ENCODE measurements at regions not wholly inside any gene's neighbourhood (a gene's known extent, or its start where the extent isn't known, plus 50 kb on each side); places are given as distances from the start of the nearest gene placed in this dataset.

DNA sequence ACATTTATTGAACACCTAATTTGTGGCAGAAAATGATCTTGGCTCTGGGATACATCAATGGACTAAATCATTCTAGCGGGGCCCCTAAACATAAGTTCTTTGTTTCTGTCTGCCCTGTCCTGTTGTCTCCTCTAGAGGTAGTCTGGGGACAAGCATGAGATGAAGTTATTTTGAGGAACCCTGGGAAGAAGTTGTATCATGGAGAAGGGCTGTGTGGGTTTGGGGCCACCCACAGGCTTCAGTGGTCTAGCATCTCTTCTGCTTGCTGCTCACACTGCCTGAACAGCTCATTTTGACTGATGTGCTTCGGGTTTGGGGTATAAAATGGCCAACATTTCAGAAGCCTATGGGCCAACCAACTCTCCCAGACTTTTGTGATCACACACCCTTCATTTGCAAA, 50.3 kb upstream of the OSBPL11 start:
- Mint-ChIP-seq H3K27me3 (peaks cover 8% of the 10 kb centered on the region), H3K27ac (no peak overlapping the region), H3K4me3 (no peak overlapping the region), H3K9me3 (peaks cover 0 to 1% (median 0%) of the 10 kb centered on the region in 7 donors), H3K36me3 (no peaks in the 10 kb centered on the region), H3K4me1 (no peaks in the 10 kb centered on the region)
- no peak overlapping the region for H3K27ac ChIP-seq (ENCODE audit: insufficient read depth, low read length, poor library complexity, severe bottlenecking)
- H3K4me3 ChIP-seq (ENCODE audit: low read depth, low read length) = no peak overlapping the region
- no peak for ATAC-seq (ENCODE audit: low read depth in 2 of 2)
- H3K9me3 ChIP-seq (ENCODE audit: control insufficient read depth in 2 of 2, low read length in 2 of 2) = no peaks in the 10 kb centered on the region
- no peak for DNase-seq
- no peaks in the 10 kb centered on the region for H3K4me1 ChIP-seq (ENCODE audit: control insufficient read depth, insufficient read depth, low read length, poor library complexity, severe bottlenecking)
- no peaks in the 10 kb centered on the region for H3K27me3 ChIP-seq (ENCODE audit: control insufficient read depth, insufficient read depth, low read length)
- H3K36me3 ChIP-seq (ENCODE audit: control insufficient read depth, insufficient read depth, low read length) = no peaks in the 10 kb centered on the region

GRCh38 chr3:125646581-125646980, 51.3 kb upstream of the OSBPL11 start:
- DNase-seq (no peak), ATAC-seq (ENCODE audit: low read depth in 2 of 2) (no peak)
- H3K4me1 Mint-ChIP-seq = no peaks in the 10 kb centered on the region
- Histone ChIP-seq H3K27me3 (ENCODE audit: control insufficient read depth, insufficient read depth, low read length) (no peaks in the 10 kb centered on the region), H3K4me3 (ENCODE audit: low read depth, low read length) (no peak overlapping the region), H3K27ac (ENCODE audit: insufficient read depth, low read length, poor library complexity, severe bottlenecking) (no peak overlapping the region), H3K36me3 (ENCODE audit: control insufficient read depth, insufficient read depth, low read length) (no peaks in the 10 kb centered on the region), H3K4me1 (ENCODE audit: control insufficient read depth, insufficient read depth, low read length, poor library complexity, severe bottlenecking) (no peaks in the 10 kb centered on the region), H3K9me3 (ENCODE audit: control insufficient read depth in 2 of 2, low read length in 2 of 2) (no peaks in the 10 kb centered on the region)
- H3K4me3 Mint-ChIP-seq = no peak overlapping the region
- H3K36me3 Mint-ChIP-seq = no peaks in the 10 kb centered on the region
- no peaks in the 10 kb centered on the region for H3K9me3 Mint-ChIP-seq
- peaks cover 8% of the 10 kb centered on the region for H3K27me3 Mint-ChIP-seq
- H3K27ac Mint-ChIP-seq = no peak overlapping the region

- H3K27ac Mint-ChIP-seq = no peak overlapping the region
- no peak overlapping the region for H3K27ac ChIP-seq (ENCODE audit: insufficient read depth, low read length, poor library complexity, severe bottlenecking)
- H3K4me3 Mint-ChIP-seq = no peak overlapping the region
- peaks cover 8% of the 10 kb centered on the region for H3K27me3 Mint-ChIP-seq
- H3K27me3 ChIP-seq (ENCODE audit: control insufficient read depth, insufficient read depth, low read length) = no peaks in the 10 kb centered on the region
- DNase-seq (no peak), ATAC-seq (ENCODE audit: low read depth in 2 of 2) (no peak)
- no peaks in the 10 kb centered on the region for H3K36me3 ChIP-seq (ENCODE audit: control insufficient read depth, insufficient read depth, low read length)
- no peaks in the 10 kb centered on the region for H3K9me3 Mint-ChIP-seq
- no peaks in the 10 kb centered on the region for H3K9me3 ChIP-seq (ENCODE audit: control insufficient read depth in 2 of 2, low read length in 2 of 2)
- H3K36me3 Mint-ChIP-seq = no peaks in the 10 kb centered on the region
- no peaks in the 10 kb centered on the region for H3K4me1 Mint-ChIP-seq
- no peak overlapping the region for H3K4me3 ChIP-seq (ENCODE audit: low read depth, low read length)
- H3K4me1 ChIP-seq (ENCODE audit: control insufficient read depth, insufficient read depth, low read length, poor library complexity, severe bottlenecking) = no peaks in the 10 kb centered on the region
Measured at GRCh38 chr3:125647318-125648014, 52.2 kb upstream of the OSBPL11 start.

DNA sequence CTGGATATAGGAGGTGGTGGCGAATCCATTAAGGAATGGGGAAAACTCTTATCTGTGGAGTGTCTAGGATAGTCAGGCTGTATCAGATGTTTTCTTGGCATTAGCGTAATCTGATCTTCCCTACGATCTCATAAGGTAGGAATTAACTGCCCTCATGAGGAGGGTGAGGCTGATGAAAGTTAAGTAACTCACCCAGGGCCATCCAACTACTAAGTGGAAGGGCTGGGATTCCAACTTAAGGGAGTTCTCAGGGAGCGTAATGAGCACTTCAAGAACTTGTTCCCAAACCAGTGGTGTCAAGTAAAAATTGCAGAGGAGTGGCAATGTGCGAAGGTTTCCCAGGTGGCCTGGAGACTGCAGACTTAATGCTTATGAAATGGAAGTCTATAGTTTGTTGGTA, 55.9 kb upstream of the OSBPL11 start:
- no peak overlapping the region for H3K4me3 ChIP-seq (ENCODE audit: low read depth, low read length)
- Mint-ChIP-seq H3K27me3 (peaks cover 8% of the 10 kb centered on the region), H3K4me1 (no peaks in the 10 kb centered on the region)

GRCh38 chr3:125652349-125652748, 57.1 kb upstream of the OSBPL11 start:
- no peaks in the 10 kb centered on the region for H3K36me3 Mint-ChIP-seq
- no peaks in the 10 kb centered on the region for H3K36me3 ChIP-seq (ENCODE audit: control insufficient read depth, insufficient read depth, low read length)
- H3K9me3 Mint-ChIP-seq = peaks cover 0 to 2% (median 0%) of the 10 kb centered on the region in 7 donors
- no peaks in the 10 kb centered on the region for H3K4me1 Mint-ChIP-seq
- no peak for DNase-seq
- ATAC-seq (ENCODE audit: low read depth in 2 of 2) = no peak
- no peak overlapping the region for H3K27ac Mint-ChIP-seq
- no peak overlapping the region for H3K4me3 Mint-ChIP-seq
- H3K27me3 Mint-ChIP-seq = peaks cover 4% of the 10 kb centered on the region
- no peak overlapping the region for H3K4me3 ChIP-seq (ENCODE audit: low read depth, low read length)
- no peaks in the 10 kb centered on the region for H3K27me3 ChIP-seq (ENCODE audit: control insufficient read depth, insufficient read depth, low read length)
- H3K27ac ChIP-seq (ENCODE audit: insufficient read depth, low read length, poor library complexity, severe bottlenecking) = no peak overlapping the region
- no peaks in the 10 kb centered on the region for H3K9me3 ChIP-seq (ENCODE audit: control insufficient read depth in 2 of 2, low read length in 2 of 2)
- H3K4me1 ChIP-seq (ENCODE audit: control insufficient read depth, insufficient read depth, low read length, poor library complexity, severe bottlenecking) = no peaks in the 10 kb centered on the region

More for the DNA sequence above, 55.9 kb upstream of the OSBPL11 start:
- H3K4me3 Mint-ChIP-seq = no peak overlapping the region
- H3K36me3 Mint-ChIP-seq = no peaks in the 10 kb centered on the region
- no peak overlapping the region for H3K27ac Mint-ChIP-seq
- no peak for DNase-seq
- Histone ChIP-seq H3K27ac (ENCODE audit: insufficient read depth, low read length, poor library complexity, severe bottlenecking) (no peak overlapping the region), H3K36me3 (ENCODE audit: control insufficient read depth, insufficient read depth, low read length) (no peaks in the 10 kb centered on the region), H3K4me1 (ENCODE audit: control insufficient read depth, insufficient read depth, low read length, poor library complexity, severe bottlenecking) (no peaks in the 10 kb centered on the region), H3K9me3 (ENCODE audit: control insufficient read depth in 2 of 2, low read length in 2 of 2) (no peaks in the 10 kb centered on the region), H3K27me3 (ENCODE audit: control insufficient read depth, insufficient read depth, low read length) (no peaks in the 10 kb centered on the region)
- no peak for ATAC-seq (ENCODE audit: low read depth in 2 of 2)
- peaks cover 0 to 2% (median 0%) of the 10 kb centered on the region in 7 donors for H3K9me3 Mint-ChIP-seq

DNA sequence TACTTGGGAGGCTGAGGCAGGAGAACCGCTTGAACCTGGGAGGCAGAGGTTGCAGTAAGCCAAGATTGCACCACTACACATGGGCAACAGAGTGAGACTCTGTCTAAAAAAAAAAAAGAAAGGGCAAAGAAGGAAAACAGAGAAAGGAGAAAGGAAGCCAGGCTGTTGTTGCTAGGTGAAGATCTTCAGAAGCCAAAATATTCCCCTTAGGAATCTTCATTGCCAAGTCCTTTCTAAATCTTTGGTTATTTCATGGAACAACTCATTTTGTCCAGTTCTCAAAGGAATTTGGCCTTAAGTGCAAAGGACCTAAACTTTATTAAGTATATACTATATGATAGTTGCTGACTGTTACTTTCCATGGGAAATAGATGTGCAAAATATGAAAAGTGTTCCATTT, 59.2 kb upstream of the OSBPL11 start:
- no peaks in the 10 kb centered on the region for H3K36me3 Mint-ChIP-seq
- H3K27ac ChIP-seq (ENCODE audit: insufficient read depth, low read length, poor library complexity, severe bottlenecking) = no peak overlapping the region
- H3K9me3 ChIP-seq (ENCODE audit: control insufficient read depth in 2 of 2, low read length in 2 of 2) = no peaks in the 10 kb centered on the region
- H3K4me3 Mint-ChIP-seq = no peak overlapping the region
- no peaks in the 10 kb centered on the region for H3K27me3 ChIP-seq (ENCODE audit: control insufficient read depth, insufficient read depth, low read length)
- peaks cover 0 to 2% (median 0%) of the 10 kb centered on the region in 7 donors for H3K9me3 Mint-ChIP-seq
- DNase-seq (no peak), ATAC-seq (ENCODE audit: low read depth in 2 of 2) (no peak)
- H3K27ac Mint-ChIP-seq = no peak overlapping the region
- no peaks in the 10 kb centered on the region for H3K4me1 ChIP-seq (ENCODE audit: control insufficient read depth, insufficient read depth, low read length, poor library complexity, severe bottlenecking)
- peaks cover 4% of the 10 kb centered on the region for H3K27me3 Mint-ChIP-seq
- H3K36me3 ChIP-seq (ENCODE audit: control insufficient read depth, insufficient read depth, low read length) = no peaks in the 10 kb centered on the region
- no peak overlapping the region for H3K4me3 ChIP-seq (ENCODE audit: low read depth, low read length)
- H3K4me1 Mint-ChIP-seq = no peaks in the 10 kb centered on the region

- Mint-ChIP-seq H3K4me3 (no peak overlapping the region), H3K27me3 (peaks cover 2% of the 10 kb centered on the region), H3K27ac (no peak overlapping the region), H3K36me3 (no peaks in the 10 kb centered on the region), H3K9me3 (no peaks in the 10 kb centered on the region), H3K4me1 (no peaks in the 10 kb centered on the region)
- ATAC-seq (ENCODE audit: low read depth in 2 of 2) = no peak
- Histone ChIP-seq H3K4me3 (ENCODE audit: low read depth, low read length) (no peak overlapping the region), H3K4me1 (ENCODE audit: control insufficient read depth, insufficient read depth, low read length, poor library complexity, severe bottlenecking) (no peaks in the 10 kb centered on the region), H3K27ac (ENCODE audit: insufficient read depth, low read length, poor library complexity, severe bottlenecking) (no peak overlapping the region), H3K27me3 (ENCODE audit: control insufficient read depth, insufficient read depth, low read length) (no peaks in the 10 kb centered on the region), H3K9me3 (ENCODE audit: control insufficient read depth in 2 of 2, low read length in 2 of 2) (no peaks in the 10 kb centered on the region), H3K36me3 (ENCODE audit: control insufficient read depth, insufficient read depth, low read length) (no peaks in the 10 kb centered on the region)
- DNase-seq = no peak
Measured at GRCh38 chr3:125662675-125663074, 67.4 kb upstream of the OSBPL11 start.

DNA sequence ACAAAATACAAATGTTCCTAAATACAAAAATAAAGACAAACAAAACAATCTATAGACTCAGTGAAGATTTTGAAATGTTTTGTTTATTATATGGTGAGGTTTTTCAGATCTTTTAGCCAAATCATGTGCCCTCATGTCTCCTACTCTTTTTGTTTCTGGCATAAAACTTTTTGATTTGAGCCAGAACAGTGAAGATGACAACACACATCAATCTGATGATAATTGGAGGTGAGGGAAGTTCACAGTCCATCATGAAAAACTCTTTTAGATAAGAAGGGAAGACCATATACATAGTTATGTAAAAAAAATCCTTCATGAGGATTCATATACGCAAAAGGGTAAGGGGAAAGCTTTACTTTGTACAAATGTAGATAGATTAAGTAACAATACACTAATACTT, 75.1 kb upstream of the OSBPL11 start:
- H3K4me3 ChIP-seq (ENCODE audit: low read depth, low read length) = no peak overlapping the region
- no peaks in the 10 kb centered on the region for H3K4me1 ChIP-seq (ENCODE audit: control insufficient read depth, insufficient read depth, low read length, poor library complexity, severe bottlenecking)
- H3K27me3 ChIP-seq (ENCODE audit: control insufficient read depth, insufficient read depth, low read length) = no peaks in the 10 kb centered on the region
- peaks cover 30% of the 10 kb centered on the region for H3K27me3 Mint-ChIP-seq
- no peak overlapping the region for H3K27ac ChIP-seq (ENCODE audit: insufficient read depth, low read length, poor library complexity, severe bottlenecking)
- H3K36me3 ChIP-seq (ENCODE audit: control insufficient read depth, insufficient read depth, low read length) = no peaks in the 10 kb centered on the region
- H3K36me3 Mint-ChIP-seq = no peaks in the 10 kb centered on the region
- H3K9me3 ChIP-seq (ENCODE audit: control insufficient read depth in 2 of 2, low read length in 2 of 2) = no peaks in the 10 kb centered on the region
- H3K9me3 Mint-ChIP-seq = no peaks in the 10 kb centered on the region
- H3K27ac Mint-ChIP-seq = no peak overlapping the region
- no peak overlapping the region for H3K4me3 Mint-ChIP-seq
- DNase-seq = no peak
- no peak for ATAC-seq (ENCODE audit: low read depth in 2 of 2)
- peaks cover 0 to 5% (median 0%) of the 10 kb centered on the region in 4 donors for H3K4me1 Mint-ChIP-seq
